Loucy (cell line): ENCODE measurements at regions not wholly inside any gene's neighbourhood (a gene's known extent, or its start where the extent isn't known, plus 50 kb on each side); places are given as distances from the start of the nearest gene placed in this dataset.

ENCODE experiments used
- H2AFZ ChIP-seq: fragments of 200-600 bp; sonication (generic); 2 replicates; pipeline ENCODE4 v1.6.0; 2016; ENCODE audit warnings: antibody characterized with exemption, mild to moderate bottlenecking, low read length, moderate library complexity
- H3F3A ChIP-seq: fragments of 200-600 bp; 2 replicates; pipeline ENCODE4 v1.6.0; 2016; ENCODE audit warnings: antibody characterized with exemption, low read depth, mild to moderate bottlenecking
- H3K27me3 ChIP-seq: fragments of 200-600 bp; sonication (generic); 2 replicates; pipeline ENCODE4 v1.6.1; 2014; ENCODE audit warnings: low read length, mild to moderate bottlenecking; ENCODE audit not compliant: insufficient read depth, poor library complexity, severe bottlenecking
- H3K36me3 ChIP-seq: fragments of 200-600 bp; sonication (generic); 2 replicates; pipeline ENCODE4 v1.6.1; 2016; ENCODE audit warnings: low read length; ENCODE audit not compliant: insufficient read depth
- H3K4me1 ChIP-seq: fragments of 200-600 bp; sonication (generic); 2 replicates; pipeline ENCODE4 v1.5.1; 2014; ENCODE audit warnings: low read length, mild to moderate bottlenecking; ENCODE audit not compliant: insufficient read depth, poor library complexity, severe bottlenecking
- H3K4me2 ChIP-seq: fragments of 200-600 bp; sonication (generic); 2 replicates; pipeline ENCODE4 v1.6.0; 2014; ENCODE audit warnings: antibody characterized with exemption, low read length, low read depth, mild to moderate bottlenecking; ENCODE audit not compliant: poor library complexity, severe bottlenecking
- H3K4me3 ChIP-seq: fragments of 200-600 bp; sonication (generic); 2 replicates; pipeline ENCODE4 v1.5.1; 2014; ENCODE audit warnings: low read length, mild to moderate bottlenecking, mixed read lengths; ENCODE audit not compliant: poor library complexity, severe bottlenecking
- H3K79me2 ChIP-seq: fragments of 200-600 bp; sonication (generic); 2 replicates; pipeline ENCODE4 v1.6.1; 2014; ENCODE audit warnings: low read length; ENCODE audit not compliant: insufficient read depth
- H3K9ac ChIP-seq: fragments of 200-600 bp; sonication (generic); 2 replicates; pipeline ENCODE4 v1.6.0; 2014; ENCODE audit warnings: mild to moderate bottlenecking, low read depth, low read length, moderate library complexity; ENCODE audit not compliant: poor library complexity, severe bottlenecking
- H3K9me2 ChIP-seq: fragments of 200-600 bp; sonication (generic); replicated peaks from 2 replicates; pipeline ENCODE4 v1.6.1; 2016; ENCODE audit warnings: low read depth, low read length, mixed read lengths
- H3K9me3 ChIP-seq: fragments of 200-600 bp; sonication (generic); 2 replicates; pipeline ENCODE4 v1.6.1; 2014; ENCODE audit warnings: mild to moderate bottlenecking, antibody characterized with exemption, low read length, low read depth; ENCODE audit not compliant: insufficient read depth
- H4K20me1 ChIP-seq: fragments of 200-600 bp; sonication (generic); 2 replicates; pipeline ENCODE4 v1.6.0; 2014; ENCODE audit warnings: antibody characterized with exemption, low read length, mild to moderate bottlenecking; ENCODE audit not compliant: insufficient read depth, poor library complexity, severe bottlenecking
- CTCF ChIP-seq: fragments of 200-600 bp; sonication (generic); conservative IDR thresholded peaks from 2 replicates; pipeline ENCODE4 v1.5.1; 2014; ENCODE audit warnings: mild to moderate bottlenecking, antibody characterized with exemption, low read length
- EZH2phosphoT487 ChIP-seq: fragments of 200-600 bp; IDR thresholded peaks from 2 replicates; pipeline ENCODE4 v1.6.1; 2018; ENCODE audit warnings: antibody characterized with exemption, mild to moderate bottlenecking, moderate library complexity, borderline replicate concordance

GRCh38 chr12:92075425-92075914, 70.2 kb downstream of the BTG1 start:
- H3K36me3 ChIP-seq, result no peaks in the 10 kb centered on the region
- no peaks in the 10 kb centered on the region for H3K27me3 ChIP-seq
- H3K79me2 ChIP-seq, result no peaks in the 10 kb centered on the region
- no peaks in the 10 kb centered on the region for H3F3A ChIP-seq
- peaks cover 5% of the 10 kb centered on the region for H3K4me1 ChIP-seq
- TF ChIP-seq CTCF, result no peak
- TF ChIP-seq EZH2phosphoT487, result no peak
- H2AFZ ChIP-seq, result no peak overlapping the region
- no peak overlapping the region for H3K4me3 ChIP-seq
- no peaks in the 10 kb centered on the region for H3K9me3 ChIP-seq
- H3K9me2 ChIP-seq, result no peaks in the 10 kb centered on the region
- no peaks in the 10 kb centered on the region for H4K20me1 ChIP-seq
- H3K4me2 ChIP-seq, result no peak overlapping the region
- no peak overlapping the region for H3K9ac ChIP-seq

- H3K27me3 ChIP-seq, result no peaks in the 10 kb centered on the region
- no peaks in the 10 kb centered on the region for H3K4me1 ChIP-seq
- no peak overlapping the region for H3K4me3 ChIP-seq
- no peaks in the 10 kb centered on the region for H3K9me2 ChIP-seq
- no peaks in the 10 kb centered on the region for H3K79me2 ChIP-seq
- no peaks in the 10 kb centered on the region for H4K20me1 ChIP-seq
- no peak overlapping the region for H2AFZ ChIP-seq
- H3K9me3 ChIP-seq, result no peaks in the 10 kb centered on the region
- no peak for TF ChIP-seq CTCF
- TF ChIP-seq EZH2phosphoT487, result no peak
- no peak overlapping the region for H3K4me2 ChIP-seq
- H3K36me3 ChIP-seq, result no peaks in the 10 kb centered on the region
- H3K9ac ChIP-seq, result no peak overlapping the region
- no peaks in the 10 kb centered on the region for H3F3A ChIP-seq
Observed at GRCh38 chr12:92074889-92075288, 70.8 kb downstream of the BTG1 start.

- no peak overlapping the region for H3K4me2 ChIP-seq
- no peaks in the 10 kb centered on the region for H4K20me1 ChIP-seq
- no peaks in the 10 kb centered on the region for H3K9me2 ChIP-seq
- no peaks in the 10 kb centered on the region for H3K36me3 ChIP-seq
- no peak overlapping the region for H3K9ac ChIP-seq
- no peaks in the 10 kb centered on the region for H3F3A ChIP-seq
- no peak overlapping the region for H2AFZ ChIP-seq
- TF ChIP-seq EZH2phosphoT487, result no peak
- no peak overlapping the region for H3K4me3 ChIP-seq
- H3K4me1 ChIP-seq, result no peaks in the 10 kb centered on the region
- H3K27me3 ChIP-seq, result no peaks in the 10 kb centered on the region
- no peaks in the 10 kb centered on the region for H3K9me3 ChIP-seq
- H3K79me2 ChIP-seq, result no peaks in the 10 kb centered on the region
Observed at GRCh38 chr12:92073094-92073493, 72.6 kb downstream of the BTG1 start.

GRCh38 chr12:92072112-92072511, 73.5 kb downstream of the BTG1 start:
- no peak overlapping the region for H3K9ac ChIP-seq
- no peaks in the 10 kb centered on the region for H4K20me1 ChIP-seq
- no peaks in the 10 kb centered on the region for H3K36me3 ChIP-seq
- H3K79me2 ChIP-seq, result no peaks in the 10 kb centered on the region
- no peaks in the 10 kb centered on the region for H3K9me3 ChIP-seq
- no peak overlapping the region for H2AFZ ChIP-seq
- H3F3A ChIP-seq, result no peaks in the 10 kb centered on the region
- TF ChIP-seq CTCF, result no peak
- no peak for TF ChIP-seq EZH2phosphoT487
- no peaks in the 10 kb centered on the region for H3K4me1 ChIP-seq
- no peak overlapping the region for H3K4me3 ChIP-seq
- H3K4me2 ChIP-seq, result no peak overlapping the region
- no peaks in the 10 kb centered on the region for H3K27me3 ChIP-seq
- H3K9me2 ChIP-seq, result no peaks in the 10 kb centered on the region
